Smooth muscle cell (in vitro differentiated cells): ENCODE measurements at regions not wholly inside any gene's neighbourhood (a gene's known extent, or its start where the extent isn't known, plus 50 kb on each side); places are given as distances from the start of the nearest gene placed in this dataset.

ENCODE experiments used
- DNase-seq: peaks from one replicate; lab custom pipeline; 2025; ENCODE audit not compliant: unreplicated experiment; lab: John Stamatoyannopoulos, UW
- H2AFZ ChIP-seq: fragments of 200-600 bp; sonication (generic); 2 replicates; pipeline ENCODE4 v1.6.0; 2016; ENCODE audit warnings: antibody characterized with exemption, low read depth, mild to moderate bottlenecking
- H3F3A ChIP-seq: fragments of 200-600 bp; sonication (generic); 2 replicates; pipeline ENCODE4 v1.6.0; 2017; ENCODE audit warnings: antibody characterized with exemption, low read depth
- H3K27ac ChIP-seq: fragments of 200-600 bp; sonication (generic); 2 replicates; pipeline ENCODE4 v1.5.1; 2016; ENCODE audit warnings: low read depth, mild to moderate bottlenecking
- H3K27me3 ChIP-seq: fragments of 200-600 bp; sonication (generic); 2 replicates; pipeline ENCODE4 v1.6.1; 2016; ENCODE audit warnings: low read depth, mild to moderate bottlenecking
- H3K36me3 ChIP-seq: fragments of 200-600 bp; sonication (generic); 2 replicates; pipeline ENCODE4 v1.5.1; 2016; ENCODE audit warnings: low read depth
- H3K4me1 ChIP-seq: fragments of 200-600 bp; sonication (generic); 2 replicates; pipeline ENCODE4 v1.5.1; 2016; ENCODE audit warnings: low read depth
- H3K4me2 ChIP-seq: fragments of 200-600 bp; sonication (generic); 2 replicates; pipeline ENCODE4 v1.6.0; 2016; ENCODE audit warnings: mild to moderate bottlenecking
- H3K4me3 ChIP-seq: fragments of 200-600 bp; sonication (generic); 2 replicates; pipeline ENCODE4 v1.5.1; 2016; ENCODE audit warnings: mild to moderate bottlenecking
- H3K79me2 ChIP-seq: fragments of 200-600 bp; sonication (generic); 2 replicates; pipeline ENCODE4 v1.6.0; 2016; ENCODE audit warnings: low read depth, mild to moderate bottlenecking
- H3K9ac ChIP-seq: fragments of 200-600 bp; sonication (generic); 2 replicates; pipeline ENCODE4 v1.6.0; 2016; ENCODE audit warnings: low read depth
- H3K9me3 ChIP-seq: fragments of 200-600 bp; sonication (generic); replicated peaks from 2 replicates; pipeline ENCODE4 v1.5.1; 2016; ENCODE audit warnings: low read depth
- H4K20me1 ChIP-seq: fragments of 200-600 bp; sonication (generic); 2 replicates; pipeline ENCODE4 v1.6.0; 2016; ENCODE audit warnings: low read depth
- CTCF ChIP-seq: fragments of 200-600 bp; sonication (generic); IDR thresholded peaks from 2 replicates; pipeline ENCODE4 v1.5.1; 2017; ENCODE audit warnings: borderline replicate concordance, mild to moderate bottlenecking, antibody characterized with exemption; ENCODE audit not compliant: insufficient read depth, poor library complexity, severe bottlenecking
- WGBS: methylation state at CpG from one replicate; pipeline ENCODE4 v1.1.7; 2016; ENCODE audit warnings: low lambda C conversion rate; 5-methylcytosine and 5-hydroxymethylcytosine counted together

GRCh38 chr21:29454179-29454578 is 155.5 kb downstream of the BACH1 start:
- Histone ChIP-seq H3K27ac (no peak overlapping the region), H3K4me3 (no peak overlapping the region), H3K27me3 (no peaks in the 10 kb centered on the region), H3F3A (no peaks in the 10 kb centered on the region), H3K9me3 (no peaks in the 10 kb centered on the region), H2AFZ (no peak overlapping the region), H3K79me2 (no peaks in the 10 kb centered on the region), H3K9ac (no peak overlapping the region), H3K4me2 (no peak overlapping the region), H3K4me1 (no peaks in the 10 kb centered on the region), H4K20me1 (no peaks in the 10 kb centered on the region), H3K36me3 (no peaks in the 10 kb centered on the region)
- DNase-seq, result no peak
- 74% methylated on average over 1 of the region's 1 CpG for WGBS
- TF ChIP-seq CTCF, result no peak

- H3K79me2 ChIP-seq, result no peaks in the 10 kb centered on the region
- H3K27me3 ChIP-seq, result no peaks in the 10 kb centered on the region
- no peak overlapping the region for H3K9ac ChIP-seq
- H3K4me2 ChIP-seq, result no peak overlapping the region
- TF ChIP-seq CTCF, result no peak
- H3F3A ChIP-seq, result no peaks in the 10 kb centered on the region
- no peaks in the 10 kb centered on the region for H3K4me1 ChIP-seq
- H2AFZ ChIP-seq, result no peak overlapping the region
- DNase-seq, result no peak
- no peak overlapping the region for H3K4me3 ChIP-seq
- WGBS, result 90% methylated on average over 1 of the region's 1 CpG
- H3K27ac ChIP-seq, result no peak overlapping the region
- H4K20me1 ChIP-seq, result no peaks in the 10 kb centered on the region
- no peaks in the 10 kb centered on the region for H3K36me3 ChIP-seq
- H3K9me3 ChIP-seq, result no peaks in the 10 kb centered on the region
Measured at GRCh38 chr21:29462479-29462878, 163.8 kb downstream of the BACH1 start.

GRCh38 chr21:29465546-29465945 is 166.8 kb downstream of the BACH1 start:
- Histone ChIP-seq H3K4me1 (no peaks in the 10 kb centered on the region), H3K27ac (no peak overlapping the region), H3K79me2 (no peaks in the 10 kb centered on the region), H3K9ac (no peak overlapping the region), H3K9me3 (no peaks in the 10 kb centered on the region), H3F3A (no peaks in the 10 kb centered on the region), H4K20me1 (no peaks in the 10 kb centered on the region), H2AFZ (no peak overlapping the region), H3K36me3 (no peaks in the 10 kb centered on the region), H3K4me2 (no peak overlapping the region), H3K4me3 (no peak overlapping the region), H3K27me3 (no peaks in the 10 kb centered on the region)
- WGBS, result 97% methylated on average over 2 of the region's 2 CpGs
- TF ChIP-seq CTCF, result no peak
- DNase-seq, result no peak

- no peak for TF ChIP-seq CTCF
- WGBS, result 91% methylated on average over 2 of the region's 2 CpGs
- no peak overlapping the region for H3K9ac ChIP-seq
- H3K27ac ChIP-seq, result no peak overlapping the region
- H3K4me2 ChIP-seq, result no peak overlapping the region
- H2AFZ ChIP-seq, result no peak overlapping the region
- no peaks in the 10 kb centered on the region for H3K27me3 ChIP-seq
- no peaks in the 10 kb centered on the region for H4K20me1 ChIP-seq
- no peaks in the 10 kb centered on the region for H3K4me1 ChIP-seq
- no peaks in the 10 kb centered on the region for H3F3A ChIP-seq
- no peaks in the 10 kb centered on the region for H3K36me3 ChIP-seq
- H3K4me3 ChIP-seq, result no peak overlapping the region
- no peaks in the 10 kb centered on the region for H3K9me3 ChIP-seq
- no peaks in the 10 kb centered on the region for H3K79me2 ChIP-seq
- DNase-seq, result no peak
Measured at GRCh38 chr21:29466532-29466931, 167.8 kb downstream of the BACH1 start.
